Stimulated activated CD4-positive, alpha-beta T cell treated with anti-CD3 and anti-CD28 coated beads, TNF-alpha, amount 100 ng/mL, for 1 hour (primary cell): ENCODE measurements at regions not wholly inside any gene's neighbourhood (a gene's known extent, or its start where the extent isn't known, plus 50 kb on each side); places are given as distances from the start of the nearest gene placed in this dataset.
"Not testable (repeated sequence)": the region's sequence is repeated elsewhere in the genome, so short reads cannot be mapped to it uniquely, and the experiment has no call there.

Experiments used
- DNase-seq, 3 donors: peaks; one replicate each; pipeline ENCODE4 v3.0.0-alpha.2; 2020; ENCODE audit warnings: low read depth in 3 of 3, low spot score in 1 of 3

DNA sequence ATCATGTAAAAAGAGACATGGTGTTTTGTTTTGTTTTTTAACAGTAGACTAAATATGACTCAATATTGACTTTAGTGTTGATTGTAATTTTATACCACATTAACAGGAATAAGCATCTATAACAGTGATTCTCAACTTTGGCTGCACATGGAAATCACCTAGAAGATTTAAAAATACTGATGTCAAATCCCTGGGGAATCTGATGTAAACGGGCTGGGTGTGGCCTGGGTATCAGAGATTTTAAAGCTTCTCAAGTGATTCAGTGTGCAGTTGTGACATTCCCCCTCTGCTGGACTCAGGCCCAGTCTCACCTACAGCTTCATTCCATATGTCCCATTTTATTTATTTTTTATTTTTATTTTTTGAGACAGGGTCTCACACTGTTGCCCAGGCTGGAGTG, 82.8 kb upstream of the ATP8B1 start:
- DNase-seq, result no peak

DNA sequence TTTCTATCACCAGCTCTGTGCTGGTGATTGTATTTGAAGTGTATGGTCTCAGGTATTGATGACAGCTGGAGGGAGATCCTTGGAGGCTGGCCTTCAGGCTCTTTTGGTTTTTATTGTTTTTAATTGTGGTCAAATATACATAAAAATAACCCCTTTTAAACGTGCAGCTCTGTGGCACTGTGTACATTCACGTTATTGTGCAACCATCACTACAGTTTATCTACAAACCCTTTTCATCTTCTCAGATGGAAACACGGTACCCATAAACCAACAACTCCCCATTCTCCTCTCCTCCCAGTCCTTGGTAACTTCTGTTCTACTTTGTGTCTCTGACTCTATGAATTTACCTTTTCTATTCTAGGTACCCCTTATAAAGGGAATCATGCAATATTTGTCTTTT, 79.3 kb upstream of the ATP8B1 start:
- no peak for DNase-seq

DNA sequence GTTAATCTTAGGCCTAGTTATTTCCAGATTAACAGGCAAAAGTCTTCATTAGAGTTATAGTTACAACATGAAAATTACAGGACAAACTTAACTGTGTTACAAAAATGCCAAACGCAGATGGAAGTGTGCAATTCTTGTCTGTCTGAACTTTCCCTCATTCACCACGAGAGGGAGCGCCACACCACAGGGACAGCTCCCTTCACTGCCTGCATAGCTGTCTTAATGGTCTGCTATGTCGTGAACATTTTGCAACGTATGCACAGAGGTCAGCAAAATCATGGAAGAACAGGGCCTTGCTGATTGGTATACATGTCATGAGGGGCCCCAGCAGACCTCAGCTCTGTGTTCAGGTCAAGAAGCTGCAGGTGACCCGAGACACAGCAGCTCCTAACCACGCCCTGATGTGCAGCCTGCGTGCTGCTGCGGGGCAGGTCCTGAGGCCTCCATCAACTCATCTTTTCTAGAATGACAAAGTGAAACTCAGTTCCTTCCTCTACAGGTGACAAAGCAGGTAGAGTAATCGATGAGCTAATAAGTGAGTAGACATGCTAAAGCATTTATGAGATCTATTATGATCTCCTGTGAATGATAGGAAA, 78.8 kb upstream of the ATP8B1 start:
- DNase-seq, result peak in 2 of 3 donors; percentile 2 to 24

DNA sequence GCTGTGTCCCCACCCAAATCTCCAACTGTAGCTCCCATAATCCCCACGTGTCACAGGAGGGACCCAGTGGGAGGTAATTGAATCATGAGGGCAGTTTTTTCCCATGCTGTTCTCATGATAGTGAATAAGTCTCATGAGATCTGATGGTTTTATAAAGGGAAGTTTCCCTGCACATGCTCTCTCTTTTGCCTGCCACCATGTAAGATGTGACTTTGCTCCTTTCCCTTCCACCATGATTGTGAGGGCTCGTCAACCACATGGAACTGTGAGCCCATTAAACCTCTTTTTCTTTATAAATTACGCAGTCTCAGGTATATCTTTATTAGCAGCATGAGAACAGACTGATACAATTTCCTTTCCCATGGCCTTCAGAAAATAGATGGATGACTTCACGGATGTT, 76.8 kb upstream of the ATP8B1 start:
- DNase-seq, result not testable (repeated sequence)

DNA sequence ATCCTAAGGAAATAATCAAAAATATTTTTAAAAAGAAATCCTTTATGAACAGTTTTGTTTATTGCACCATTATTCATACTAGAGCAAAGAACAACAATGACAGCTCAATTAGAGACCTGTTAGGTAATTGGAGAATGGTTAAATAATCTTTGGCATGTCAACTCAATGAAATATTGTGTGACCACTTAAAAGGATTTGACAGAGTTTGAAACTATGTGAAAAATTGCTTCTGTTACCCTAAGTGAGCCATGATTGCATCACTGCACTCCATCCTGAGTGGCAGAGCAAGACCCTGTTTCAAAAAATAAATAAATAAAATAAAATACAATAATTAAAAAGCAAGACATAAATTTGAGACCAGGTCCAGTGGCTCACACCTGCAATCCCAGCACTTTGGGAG, 66.1 kb upstream of the ATP8B1 start:
- no peak for DNase-seq

DNA sequence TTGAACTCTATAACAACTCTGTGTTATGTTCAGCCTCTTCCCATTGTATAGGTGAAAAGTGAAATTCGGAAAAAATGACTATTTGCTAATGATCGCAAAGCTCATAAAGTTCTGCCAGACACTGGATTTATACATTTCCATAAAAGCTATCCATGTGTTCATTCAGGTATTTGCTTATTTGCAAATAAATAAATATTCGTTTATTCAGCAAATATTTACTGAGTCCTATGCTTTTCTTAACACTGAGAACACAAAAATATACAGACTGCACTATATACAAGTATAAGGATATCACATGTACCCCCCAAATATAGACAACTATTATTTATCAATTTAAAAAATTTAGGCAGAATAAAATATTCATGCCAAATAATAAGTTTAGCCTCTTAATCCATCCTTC, 63.2 kb upstream of the ATP8B1 start:
- DNase-seq, result no peak

DNA sequence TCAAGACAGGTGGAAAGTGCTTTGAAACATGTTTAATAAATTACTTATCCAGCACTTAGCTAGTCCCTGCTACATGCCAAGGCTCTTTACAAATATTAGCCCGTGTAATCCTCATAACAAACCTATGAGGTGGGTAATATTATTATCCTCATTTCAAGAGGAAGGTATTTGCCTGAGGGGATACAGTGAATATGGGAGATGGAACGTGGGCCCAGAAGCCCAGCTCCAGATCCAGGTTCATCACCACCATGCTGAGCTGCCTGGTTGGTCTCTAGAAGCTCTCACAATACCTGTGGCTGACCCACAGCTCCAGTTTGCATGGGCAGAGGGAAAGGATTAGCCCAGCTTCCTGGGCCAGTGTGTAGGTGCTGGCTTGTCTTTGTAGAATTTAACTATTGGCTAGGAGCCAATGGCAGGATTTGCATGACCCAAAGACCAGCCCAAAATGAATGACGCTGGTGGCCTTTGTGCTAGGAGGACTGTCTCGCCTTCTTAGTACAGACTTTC, 61.6 kb upstream of the ATP8B1 start:
- DNase-seq, result no peak

DNA sequence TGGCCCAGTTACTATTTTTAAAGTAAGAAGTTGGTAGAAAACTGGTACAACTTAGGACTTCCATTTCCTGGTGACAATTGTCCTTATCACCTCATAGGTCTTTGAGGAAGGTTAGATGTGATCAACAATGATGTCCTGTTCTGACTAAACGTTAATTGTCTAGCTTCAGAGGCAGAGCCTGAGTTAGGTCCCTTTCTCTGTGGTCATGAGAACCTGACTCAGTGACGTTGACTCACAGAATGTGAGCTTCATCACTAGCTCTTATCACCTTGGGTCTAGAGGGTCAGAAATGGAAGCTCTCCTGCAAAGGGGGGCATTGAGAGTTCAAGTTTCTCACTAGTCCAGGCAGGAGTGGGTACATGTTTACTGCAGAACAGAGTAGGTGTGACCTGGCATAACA, 60.6 kb upstream of the ATP8B1 start:
- DNase-seq, result no peak

DNA sequence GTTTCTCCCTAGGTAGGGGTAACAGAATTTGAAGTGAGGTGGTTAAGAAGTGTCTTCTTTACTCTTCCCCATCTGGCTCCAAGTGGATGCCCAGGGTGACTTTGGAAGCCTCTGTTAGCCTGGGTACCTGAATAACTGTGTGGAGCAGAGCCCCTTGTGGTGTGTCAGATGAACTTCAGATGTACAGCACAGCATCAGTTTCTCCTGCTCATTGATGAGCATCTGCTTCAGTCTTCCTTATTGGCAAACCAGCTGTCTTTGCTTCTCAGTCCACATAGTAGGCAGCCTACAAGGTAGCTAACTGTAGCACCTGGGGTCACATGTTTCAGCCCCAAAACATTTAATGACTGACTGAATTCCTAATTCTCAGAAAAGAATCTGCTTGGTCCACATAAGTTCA, 56.2 kb upstream of the ATP8B1 start:
- no peak for DNase-seq

DNA sequence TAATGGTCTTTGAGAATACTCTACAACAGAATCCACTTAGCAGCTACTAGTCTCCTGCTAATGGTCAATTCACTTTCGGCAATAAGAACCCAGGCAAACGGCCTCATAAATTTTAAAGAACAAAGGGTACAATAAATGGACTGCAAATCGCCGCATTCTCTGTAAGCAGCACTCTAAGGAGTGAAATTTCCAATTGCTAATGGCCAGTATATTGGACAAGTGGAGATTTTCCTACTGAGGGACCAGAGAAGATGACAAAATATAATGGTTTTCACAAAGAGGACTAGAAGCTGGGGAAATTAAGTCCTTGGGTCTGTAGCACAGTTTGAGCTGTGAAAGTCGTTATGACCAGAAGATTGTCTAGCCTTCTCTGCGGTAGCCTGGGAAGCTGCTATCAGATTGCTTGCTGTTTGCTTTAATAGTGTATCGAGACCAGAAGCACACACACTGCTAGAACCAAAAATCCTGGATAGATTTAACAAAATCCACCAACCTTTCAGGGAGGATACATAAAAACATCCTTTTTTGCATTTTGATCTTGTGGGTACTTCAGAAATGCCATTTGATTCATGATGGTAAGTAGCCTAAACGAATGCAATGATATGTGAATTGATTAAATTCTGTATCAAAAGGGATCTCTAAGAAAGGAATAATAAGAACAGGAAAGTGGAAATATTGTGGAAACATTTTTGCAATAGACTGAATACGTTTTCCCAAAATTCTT, 53.6 kb upstream of the ATP8B1 start:
- DNase-seq, result no peak

DNA sequence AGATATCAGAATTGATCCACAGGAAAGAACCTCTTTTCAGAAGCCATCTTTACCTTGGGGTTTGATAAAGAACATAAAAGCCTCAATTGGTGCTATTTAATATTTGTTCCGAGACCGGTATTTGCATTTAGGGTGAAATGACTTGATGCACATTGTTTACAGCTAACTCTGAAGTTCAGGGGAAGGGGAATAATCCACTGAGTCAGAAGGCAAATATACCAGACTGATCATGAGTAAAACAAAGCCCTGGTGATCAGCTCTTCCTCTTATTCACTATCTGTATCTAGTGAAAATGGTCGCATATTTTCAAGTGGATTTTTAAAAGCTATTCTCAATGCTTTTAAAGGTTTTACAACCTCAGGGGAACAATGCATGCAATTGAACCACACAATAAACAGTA, 53.0 kb upstream of the ATP8B1 start:
- no peak for DNase-seq

DNA sequence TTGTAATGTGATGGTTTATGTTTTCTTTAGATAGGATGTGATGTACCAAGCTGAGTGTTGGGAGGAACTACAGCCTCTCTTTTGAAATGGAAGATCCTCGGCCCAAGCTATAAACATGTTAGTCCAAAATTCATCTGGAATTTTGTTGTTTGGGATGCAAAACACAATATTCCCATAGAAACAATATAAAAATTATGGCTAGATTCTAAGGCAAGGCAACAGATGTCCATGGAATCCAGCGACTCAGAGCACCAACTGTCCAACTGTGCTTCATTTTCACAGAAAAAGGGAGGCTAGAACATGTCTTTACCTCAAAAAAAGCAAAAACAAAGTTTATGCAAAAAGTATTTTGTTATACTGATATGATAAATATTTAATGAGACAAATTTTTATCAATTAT, 52.4 kb upstream of the ATP8B1 start:
- DNase-seq, result no peak

DNA sequence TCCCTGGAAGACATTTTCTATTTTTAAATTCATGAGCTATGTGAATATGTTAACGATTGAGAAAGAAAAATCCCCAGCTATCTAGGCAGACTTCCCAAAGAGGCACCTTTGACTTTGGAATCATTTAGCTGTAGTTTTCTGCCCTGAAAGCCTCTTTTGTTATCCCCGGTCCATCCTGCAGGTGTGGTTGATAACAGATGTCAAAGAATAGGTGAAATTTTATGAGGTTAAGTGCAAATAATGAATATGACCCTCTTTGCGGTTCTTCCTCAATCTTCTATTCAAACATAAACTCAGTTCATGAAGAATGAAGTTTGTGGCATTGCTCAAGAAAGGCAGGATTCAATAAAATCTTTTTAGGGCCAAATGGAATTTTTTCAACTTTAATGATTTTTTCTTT, 51.6 kb upstream of the ATP8B1 start:
- no peak for DNase-seq

DNA sequence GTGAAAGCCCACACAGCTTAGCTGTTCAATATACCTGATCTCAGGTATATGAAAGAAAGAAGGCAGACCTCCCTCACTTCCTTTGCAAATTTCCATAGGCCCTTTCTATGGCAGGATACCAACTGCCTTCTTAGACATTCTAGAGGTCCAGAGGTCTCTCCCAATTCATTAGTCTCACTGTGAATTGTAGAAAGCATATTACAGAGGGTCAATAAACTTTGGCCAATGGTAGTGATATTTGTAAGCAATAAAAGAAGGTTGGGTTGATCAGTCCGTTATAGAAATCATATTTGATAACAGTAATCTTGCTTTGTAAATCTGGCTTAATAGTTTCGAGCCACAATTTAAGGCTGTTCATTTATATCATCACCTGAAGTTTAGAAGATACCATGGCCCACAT, 50.7 kb upstream of the ATP8B1 start:
- DNase-seq, result no peak

DNA sequence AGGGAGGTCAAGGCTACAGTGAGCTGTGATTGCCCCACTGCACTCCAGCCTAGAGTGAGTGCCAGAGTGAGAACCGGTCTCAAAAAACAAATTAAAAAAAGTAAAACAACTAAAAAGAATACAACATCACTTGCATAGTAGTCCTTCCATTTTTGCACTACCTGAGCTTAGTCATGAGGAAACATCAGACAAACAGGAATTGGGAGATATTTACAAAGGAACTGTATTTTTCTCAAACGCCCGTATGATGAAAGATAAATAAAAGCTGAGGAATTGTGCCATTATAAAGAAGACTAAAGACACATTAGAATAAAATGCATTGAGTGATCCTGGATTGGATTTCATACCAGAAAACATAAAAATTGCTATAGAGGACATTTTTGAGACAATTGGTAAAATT, 50.0 kb upstream of the ATP8B1 start:
- DNase-seq, result no peak
